Choroid plexus epithelial cell (primary cell): ENCODE measurements at regions not wholly inside any gene's neighbourhood (a gene's known extent, or its start where the extent isn't known, plus 50 kb on each side); places are given as distances from the start of the nearest gene placed in this dataset.

Source experiments
- DNase-seq: peaks from one replicate; pipeline ENCODE4 v3.0.0-alpha.2; 2010; ENCODE audit warnings: low read depth
- H3K4me3 ChIP-seq: 2 replicates; pipeline ENCODE4 v1.5.1; 2011; ENCODE audit warnings: low read depth, mild to moderate bottlenecking, control low read depth, low read length, moderate library complexity
- CTCF ChIP-seq: conservative IDR thresholded peaks from 2 replicates; pipeline ENCODE4 v1.5.1; 2011; ENCODE audit warnings: low read depth, mild to moderate bottlenecking, control low read depth, inconsistent platforms, low read length, moderate library complexity

GRCh38 chr9:119853126-119853525 is 483.9 kb upstream of the BRINP1 start:
- DNase-seq, result no peak
- no peak for TF ChIP-seq CTCF

GRCh38 chr9:119852390-119852789 is 483.2 kb upstream of the BRINP1 start:
- no peak overlapping the region for H3K4me3 ChIP-seq
- DNase-seq, result no peak
- TF ChIP-seq CTCF, result no peak

More at GRCh38 chr9:119853126-119853525, 483.9 kb upstream of the BRINP1 start:
- H3K4me3 ChIP-seq, result no peak overlapping the region

- no peak for TF ChIP-seq CTCF
- DNase-seq, result no peak
- no peak overlapping the region for H3K4me3 ChIP-seq
Observed at GRCh38 chr9:119844431-119844830, 475.2 kb upstream of the BRINP1 start.

- DNase-seq, result no peak
- TF ChIP-seq CTCF, result no peak
- no peak overlapping the region for H3K4me3 ChIP-seq
Observed at GRCh38 chr9:119841016-119841415, 471.8 kb upstream of the BRINP1 start.

GRCh38 chr9:119839888-119840287 is 470.7 kb upstream of the BRINP1 start:
- no peak overlapping the region for H3K4me3 ChIP-seq
- DNase-seq, result no peak
- no peak for TF ChIP-seq CTCF

- no peak for TF ChIP-seq CTCF
- no peak for DNase-seq
Observed at GRCh38 chr9:119838210-119838609, 469.0 kb upstream of the BRINP1 start.

GRCh38 chr9:119836036-119836435 is 466.8 kb upstream of the BRINP1 start:
- DNase-seq, result no peak
- no peak for TF ChIP-seq CTCF
- H3K4me3 ChIP-seq, result no peak overlapping the region

More at GRCh38 chr9:119838210-119838609, 469.0 kb upstream of the BRINP1 start:
- H3K4me3 ChIP-seq, result no peak overlapping the region
